ENCODE measurements at regions not wholly inside any gene's neighbourhood (a gene's known extent, or its start where the extent isn't known, plus 50 kb on each side); places are given as distances from the start of the nearest gene placed in this dataset.

GRCh38 chr9:79896390-79896980 is 324.7 kb downstream of the TLE4 start:
- FAIRE-seq: no peak

GRCh38 chr9:79895232-79895631 is 323.5 kb downstream of the TLE4 start:
- no peak for FAIRE-seq

GRCh38 chr9:79889369-79889768 is 317.6 kb downstream of the TLE4 start:
- no peak for FAIRE-seq

- no peak for FAIRE-seq
Measured at GRCh38 chr9:79885093-79885857, 313.5 kb downstream of the TLE4 start.

- no peak for FAIRE-seq
Measured at GRCh38 chr9:79884546-79884945, 312.8 kb downstream of the TLE4 start.

- no peak for FAIRE-seq
Measured at GRCh38 chr9:79883073-79883645, 311.4 kb downstream of the TLE4 start.

GRCh38 chr9:79880626-79881025 is 308.9 kb downstream of the TLE4 start:
- FAIRE-seq: no peak

GRCh38 chr9:79877943-79878602 is 306.3 kb downstream of the TLE4 start:
- FAIRE-seq: no peak

GRCh38 chr9:79868567-79869189 is 296.9 kb downstream of the TLE4 start:
- no peak for FAIRE-seq

GRCh38 chr9:79862921-79863890 is 291.4 kb downstream of the TLE4 start:
- FAIRE-seq: no peak

- FAIRE-seq: no peak
Measured at GRCh38 chr9:79858508-79858907, 286.7 kb downstream of the TLE4 start.

- FAIRE-seq: no peak
Measured at GRCh38 chr9:79857188-79857587, 285.4 kb downstream of the TLE4 start.

GRCh38 chr9:79847074-79847473 is 275.3 kb downstream of the TLE4 start:
- FAIRE-seq: no peak

- FAIRE-seq: no peak
Measured at GRCh38 chr9:79829566-79830302, 258.0 kb downstream of the TLE4 start.

GRCh38 chr9:79824265-79824664 is 252.5 kb downstream of the TLE4 start:
- FAIRE-seq: no peak

- no peak for FAIRE-seq
Measured at GRCh38 chr9:79817438-79818004, 245.8 kb downstream of the TLE4 start.

- no peak for FAIRE-seq
Measured at GRCh38 chr9:79813258-79813638, 241.5 kb downstream of the TLE4 start.

- FAIRE-seq: no peak
Measured at GRCh38 chr9:79812507-79813257, 240.9 kb downstream of the TLE4 start.

GRCh38 chr9:79812099-79812498 is 240.3 kb downstream of the TLE4 start:
- no peak for FAIRE-seq

GRCh38 chr9:79809931-79810330 is 238.2 kb downstream of the TLE4 start:
- no peak for FAIRE-seq
